ENCODE measurements at regions not wholly inside any gene's neighbourhood (a gene's known extent, or its start where the extent isn't known, plus 50 kb on each side); places are given as distances from the start of the nearest gene placed in this dataset.

DNA sequence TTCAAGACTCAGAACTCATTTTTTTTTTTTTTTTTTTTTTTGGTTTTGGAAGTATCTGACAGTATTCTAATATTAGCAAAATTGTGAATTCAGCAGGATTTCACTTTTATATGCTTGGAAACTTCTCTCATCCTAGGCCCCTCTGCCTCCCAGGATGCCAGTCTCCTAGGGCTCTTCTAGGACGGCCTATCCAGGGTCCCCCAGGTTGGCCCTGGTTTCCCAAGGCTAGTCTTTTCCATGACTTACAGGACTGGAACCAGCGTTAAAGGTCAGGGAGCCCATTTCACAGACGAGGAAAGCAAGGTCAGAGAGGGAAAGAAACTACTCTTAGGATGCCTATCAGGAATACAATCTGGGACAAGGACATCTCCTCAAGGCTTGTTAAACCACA is 412.5 kb downstream of the PTPRU start:
- DNase-seq (ENCODE audit: low read depth in 3 of 3, low spot score in 1 of 3), result no peak

DNA sequence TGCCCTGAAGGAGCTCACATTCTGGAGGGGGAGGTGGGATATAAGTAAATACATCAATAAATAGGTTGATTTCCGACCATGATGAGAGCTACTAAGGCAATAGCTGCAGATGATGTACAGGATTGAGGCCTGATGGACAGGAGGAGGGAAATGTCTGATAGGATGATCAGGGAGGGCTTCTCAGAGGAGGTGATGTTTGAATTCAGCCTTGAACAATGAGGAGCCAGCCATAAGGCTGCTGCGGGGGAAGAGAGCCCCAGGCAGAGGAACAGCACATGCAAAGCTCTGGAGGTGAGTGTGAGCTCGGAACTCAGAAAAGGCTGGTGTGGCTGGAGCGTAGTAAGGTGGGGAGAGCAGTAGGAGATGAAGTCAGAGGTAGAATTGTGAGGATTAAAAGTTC is 411.7 kb downstream of the PTPRU start:
- no peak for DNase-seq (ENCODE audit: low read depth in 3 of 3, low spot score in 1 of 3)

DNA sequence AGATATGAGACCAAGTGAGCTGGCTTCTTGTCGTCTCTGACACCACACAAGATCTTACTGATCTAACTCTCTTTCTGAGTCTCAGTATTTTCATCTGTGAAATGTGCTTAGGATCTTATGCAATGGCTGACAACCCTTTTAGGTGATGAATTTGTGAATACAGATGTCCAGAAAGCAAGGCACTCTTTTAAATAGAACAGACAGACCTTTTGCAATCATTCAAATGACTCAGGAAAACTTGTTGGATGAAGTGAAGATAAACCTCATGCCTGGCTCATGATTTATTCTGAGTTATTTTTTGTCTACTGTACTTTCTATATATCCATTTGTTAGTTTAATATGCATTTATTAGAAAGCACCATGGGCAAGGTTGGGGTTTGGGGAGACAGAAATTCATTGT is 411.3 kb downstream of the PTPRU start:
- no peak for DNase-seq (ENCODE audit: low read depth in 3 of 3, low spot score in 1 of 3)

DNA sequence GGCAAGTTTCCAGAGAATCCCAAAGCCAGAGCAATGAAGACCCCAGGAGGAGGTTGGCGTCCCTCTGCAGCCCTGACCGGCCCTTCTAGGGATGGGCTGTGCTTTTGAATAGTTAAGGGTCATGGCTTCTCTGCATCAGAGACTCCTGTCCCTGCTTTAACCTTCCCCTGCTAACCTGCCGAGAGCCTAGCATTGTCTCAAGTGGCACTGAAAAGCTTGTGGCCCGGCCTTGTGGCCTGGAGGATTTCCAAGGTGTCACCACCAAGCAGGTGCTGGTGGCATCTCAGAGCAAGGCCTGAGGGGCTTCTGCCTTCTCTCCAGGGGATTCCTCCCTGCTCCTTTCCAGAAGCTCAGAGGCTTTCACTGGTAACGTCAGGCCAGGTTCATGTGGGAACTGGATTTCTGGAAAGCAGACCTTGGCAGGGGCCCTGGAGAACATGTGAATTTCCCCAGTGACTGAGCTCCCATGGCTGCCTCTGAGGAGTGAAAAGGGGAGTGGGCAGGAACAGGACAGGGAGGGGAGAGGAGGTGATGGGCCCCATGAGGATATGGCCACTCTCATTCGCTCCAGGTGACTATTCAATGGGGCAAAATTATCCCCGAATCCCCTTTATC is 409.9 kb downstream of the PTPRU start:
- DNase-seq (ENCODE audit: low read depth in 3 of 3, low spot score in 1 of 3), result no peak

DNA sequence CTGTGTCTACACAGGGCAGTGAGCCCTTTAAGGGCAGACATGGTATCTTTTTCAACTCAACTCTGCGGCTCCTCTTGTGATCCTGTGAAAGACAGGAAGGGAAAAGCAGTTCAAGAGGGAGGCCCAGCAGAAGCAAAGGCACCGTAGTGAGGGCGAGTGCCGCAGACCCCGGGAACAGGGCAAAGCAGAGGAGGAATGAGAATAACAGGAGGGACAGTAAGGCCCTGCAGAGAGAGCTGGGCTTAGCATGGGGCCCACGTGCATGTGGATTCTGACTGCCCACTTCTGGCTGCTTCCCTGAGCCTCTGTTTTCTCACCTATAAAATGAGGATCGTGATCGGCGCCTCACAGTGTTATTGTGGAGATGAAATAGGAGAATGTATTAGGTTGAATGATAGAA is 409.3 kb downstream of the PTPRU start:
- DNase-seq (ENCODE audit: low read depth in 3 of 3, low spot score in 1 of 3), result no peak

DNA sequence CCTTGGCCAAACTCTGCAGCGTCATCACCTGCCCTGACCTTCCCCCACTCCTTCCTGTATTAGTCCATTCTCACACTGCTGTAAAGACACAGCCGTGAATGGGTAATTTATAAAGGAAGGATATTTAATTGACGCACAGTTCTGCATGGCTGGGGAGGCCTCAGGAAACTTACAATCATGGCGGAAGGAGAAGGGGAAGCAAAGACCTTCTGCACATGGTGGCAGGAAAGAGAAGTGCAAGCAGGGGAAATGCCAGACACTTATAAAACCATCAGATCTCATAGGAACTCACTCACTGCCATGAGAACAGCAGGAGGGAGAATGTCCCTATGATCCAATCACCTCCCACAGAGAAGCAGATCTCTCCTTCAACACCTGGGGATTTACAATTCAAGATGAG is 408.5 kb downstream of the PTPRU start:
- DNase-seq (ENCODE audit: low read depth in 3 of 3, low spot score in 1 of 3), result no peak

DNA sequence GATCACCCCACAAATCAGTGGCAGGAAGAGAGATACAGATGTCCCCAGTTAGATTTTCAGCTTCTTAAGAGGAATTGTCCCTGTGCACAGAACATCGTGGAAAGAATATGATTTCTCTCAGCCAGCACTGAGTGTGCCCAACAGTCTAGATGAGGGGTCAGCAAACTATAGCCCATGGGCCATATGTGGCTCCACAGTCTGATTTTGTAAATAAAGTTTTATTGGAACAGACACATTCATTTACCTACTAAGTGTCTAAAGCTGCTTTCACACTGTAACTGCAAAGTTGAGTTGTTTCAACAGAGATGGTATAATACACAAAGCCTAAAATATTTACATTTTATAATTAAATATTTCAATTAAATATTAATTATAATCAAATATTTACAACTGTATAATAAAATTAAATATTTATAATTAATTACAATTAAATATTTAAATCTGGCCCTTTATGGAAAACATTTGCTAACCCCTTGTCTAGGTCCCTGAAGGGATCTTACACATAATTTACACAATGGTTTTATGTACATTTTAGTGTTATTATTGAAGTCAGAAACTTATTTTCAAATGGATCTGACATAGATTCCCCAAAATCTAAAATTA is 407.6 kb downstream of the PTPRU start:
- no peak for DNase-seq (ENCODE audit: low read depth in 3 of 3, low spot score in 1 of 3)

DNA sequence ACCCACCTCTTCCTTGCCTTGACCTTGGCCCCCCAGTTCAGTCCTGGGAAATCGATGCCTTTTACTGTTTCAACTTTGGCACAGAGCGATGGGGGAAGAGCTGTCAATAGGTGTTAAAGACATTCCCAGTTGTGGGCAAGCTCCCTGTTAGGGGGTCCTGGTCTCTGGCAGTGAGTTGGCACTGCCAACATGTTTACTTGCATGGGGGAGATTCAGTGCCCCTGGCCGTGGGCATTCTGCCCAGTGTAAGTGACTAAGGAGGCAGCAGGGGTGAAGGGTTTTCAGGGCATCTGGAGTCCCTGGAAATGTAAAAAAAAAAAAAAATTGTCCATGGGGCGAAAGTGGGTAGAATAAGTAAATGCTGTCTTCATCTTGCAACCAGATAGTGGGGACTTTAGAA is 407.0 kb downstream of the PTPRU start:
- DNase-seq (ENCODE audit: low read depth in 3 of 3, low spot score in 1 of 3), result no peak

DNA sequence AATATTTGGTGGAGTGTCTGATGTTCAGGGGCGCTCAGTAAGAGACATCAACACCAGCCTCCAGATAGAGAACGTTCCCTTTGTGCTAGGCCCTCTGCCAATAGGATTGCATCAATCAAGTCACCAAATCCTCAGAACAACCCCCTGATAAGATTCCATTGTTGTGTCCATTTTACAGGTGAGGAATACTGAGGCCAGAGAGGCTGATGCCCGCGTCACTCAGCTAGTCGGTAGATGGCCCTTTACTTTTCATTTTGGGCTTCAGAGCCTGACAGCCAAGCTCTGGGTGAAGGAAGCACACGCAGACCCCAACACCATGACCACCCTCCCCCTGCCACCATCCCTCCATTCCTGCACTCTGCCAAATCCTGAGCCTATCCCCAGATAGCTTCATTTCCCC is 406.2 kb downstream of the PTPRU start:
- no peak for DNase-seq (ENCODE audit: low read depth in 3 of 3, low spot score in 1 of 3)

DNA sequence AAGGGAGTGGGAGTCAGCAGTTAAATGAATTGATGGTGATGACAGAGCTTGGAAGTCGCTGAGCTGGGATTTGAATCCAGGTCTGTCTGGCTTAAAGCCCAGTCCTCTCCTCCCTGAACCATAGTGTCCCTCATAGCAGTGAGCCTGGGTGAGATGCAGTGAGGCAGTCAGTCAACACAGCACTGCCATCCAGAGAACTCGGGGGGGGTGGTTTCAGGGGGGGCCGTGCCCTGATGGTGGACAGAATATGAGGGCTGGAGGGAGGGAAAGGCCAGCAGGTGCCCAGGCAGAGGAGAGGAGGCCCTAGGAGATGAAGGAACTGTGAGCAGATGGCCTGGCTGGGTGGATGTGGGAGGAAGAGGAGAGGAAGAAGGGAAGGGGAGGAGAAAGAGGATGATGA is 405.6 kb downstream of the PTPRU start:
- DNase-seq (ENCODE audit: low read depth in 3 of 3, low spot score in 1 of 3), result no peak

DNA sequence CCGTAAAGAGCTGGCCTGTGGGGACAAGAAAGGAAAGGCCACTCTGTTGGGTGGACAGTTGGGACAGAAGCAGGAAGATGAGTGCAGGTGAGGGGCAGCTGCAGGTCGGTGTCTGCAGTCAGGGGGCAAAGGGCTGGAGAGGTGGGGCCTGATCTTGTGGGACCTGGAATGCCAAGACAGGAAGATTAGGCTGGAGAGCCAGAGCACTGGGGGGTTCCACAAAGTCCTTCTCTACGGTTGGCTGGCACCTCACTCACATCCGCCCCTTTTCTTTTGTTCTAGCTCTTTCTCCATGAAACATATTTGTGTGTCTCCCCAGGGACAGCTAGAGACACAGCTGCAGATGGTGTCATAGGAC is 404.1 kb downstream of the PTPRU start:
- DNase-seq (ENCODE audit: low read depth in 3 of 3, low spot score in 1 of 3), result no peak

DNA sequence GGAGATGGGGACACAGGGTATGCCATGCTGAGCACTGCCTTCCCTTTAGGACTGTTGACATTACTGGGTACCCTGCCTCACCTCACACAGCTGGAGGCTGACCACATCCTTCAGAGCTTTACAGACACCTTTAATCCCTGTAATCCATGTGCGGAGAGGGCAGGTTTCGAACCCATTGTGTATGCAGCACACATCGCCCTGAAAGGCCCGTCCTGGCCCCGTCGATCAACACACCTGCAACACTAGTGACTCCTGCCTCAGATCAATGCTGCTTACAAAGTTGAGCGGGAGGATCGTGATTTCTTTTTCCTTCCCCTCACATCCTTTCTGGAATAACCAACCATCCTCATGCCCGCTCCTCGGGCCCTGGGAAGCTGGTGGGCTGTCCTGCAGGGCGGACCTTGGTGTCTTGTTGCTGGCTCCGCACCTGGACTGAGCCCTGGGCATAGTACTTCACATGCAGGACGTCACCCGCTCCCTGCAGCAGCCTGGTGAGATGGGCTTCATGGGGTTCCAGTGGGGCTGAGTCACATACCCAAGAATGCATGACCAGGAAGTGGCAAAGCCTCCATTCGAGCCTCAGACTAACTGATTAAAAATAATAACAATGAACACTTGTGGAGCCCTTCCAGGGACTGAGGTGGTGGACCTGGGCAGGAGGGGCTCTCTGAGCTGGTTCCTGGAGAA is 403.6 kb downstream of the PTPRU start:
- DNase-seq (ENCODE audit: low read depth in 3 of 3, low spot score in 1 of 3), result no peak

DNA sequence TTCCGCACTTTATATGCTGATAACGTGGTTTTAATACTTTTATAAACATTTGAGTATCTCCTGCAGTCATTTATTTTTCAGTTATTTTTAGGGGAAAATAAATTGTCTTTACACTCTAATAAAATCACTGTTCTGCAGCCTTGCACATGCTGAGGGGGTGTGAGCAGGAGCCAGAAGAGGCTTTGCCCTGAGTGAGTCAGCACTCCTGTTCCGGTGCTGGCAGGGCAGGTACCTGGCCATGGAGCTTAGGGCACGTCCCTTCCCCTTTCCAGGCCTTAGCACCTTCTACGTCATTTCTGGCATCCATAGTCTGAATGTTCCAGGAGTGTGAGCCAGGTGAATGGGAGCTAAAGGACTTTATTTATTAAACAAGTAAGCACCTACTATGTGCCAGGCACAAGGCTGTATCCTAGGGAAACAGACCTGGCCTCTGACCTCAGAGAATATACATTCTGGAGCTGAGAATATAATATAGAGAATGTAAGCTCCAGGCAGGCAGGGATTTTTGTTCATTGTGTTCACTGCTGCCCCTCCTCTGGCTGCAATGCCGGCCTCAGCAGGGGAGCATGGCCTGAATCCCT is 402.9 kb downstream of the PTPRU start:
- no peak for DNase-seq (ENCODE audit: low read depth in 3 of 3, low spot score in 1 of 3)

DNA sequence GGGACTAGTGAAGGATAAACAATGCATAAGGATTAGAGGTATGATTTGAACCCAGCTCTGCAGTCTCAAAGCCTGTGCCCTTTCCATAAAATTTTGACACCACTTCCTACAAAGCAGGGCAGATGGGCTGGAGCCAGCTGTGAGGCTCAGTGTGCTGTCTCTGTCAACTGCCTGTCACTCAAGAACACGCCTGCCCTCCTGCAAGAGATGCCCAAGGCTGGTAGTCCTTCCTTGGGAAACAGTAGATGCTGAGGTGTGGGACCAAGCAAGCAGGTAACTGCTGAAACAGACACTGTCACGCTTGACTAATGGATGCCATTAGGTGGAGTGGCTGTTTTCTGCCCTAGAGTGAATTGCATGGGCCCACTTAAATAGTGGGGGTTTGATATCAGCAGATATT is 402.0 kb downstream of the PTPRU start:
- DNase-seq (ENCODE audit: low read depth in 3 of 3, low spot score in 1 of 3), result no peak

DNA sequence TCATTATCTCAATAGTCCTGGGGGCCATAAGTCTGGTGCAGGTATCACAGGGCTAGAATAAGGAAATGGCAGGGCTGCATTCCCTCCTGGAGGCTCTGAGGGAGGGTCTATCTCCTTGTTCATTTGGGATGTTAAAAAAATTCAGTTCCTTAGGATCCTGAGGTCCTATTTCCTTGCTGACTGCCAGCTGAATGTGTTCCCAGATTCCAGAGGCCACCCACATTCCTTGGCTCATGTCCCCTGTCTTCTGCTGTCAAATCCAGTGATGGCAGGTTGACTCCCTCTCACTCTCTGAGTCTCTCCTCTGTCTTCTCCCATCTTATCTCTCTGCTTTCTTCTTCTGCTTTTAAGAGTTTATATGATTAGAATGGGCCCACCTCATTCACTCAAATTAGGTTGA is 400.6 kb downstream of the PTPRU start:
- no peak for DNase-seq (ENCODE audit: low read depth in 3 of 3, low spot score in 1 of 3)

DNA sequence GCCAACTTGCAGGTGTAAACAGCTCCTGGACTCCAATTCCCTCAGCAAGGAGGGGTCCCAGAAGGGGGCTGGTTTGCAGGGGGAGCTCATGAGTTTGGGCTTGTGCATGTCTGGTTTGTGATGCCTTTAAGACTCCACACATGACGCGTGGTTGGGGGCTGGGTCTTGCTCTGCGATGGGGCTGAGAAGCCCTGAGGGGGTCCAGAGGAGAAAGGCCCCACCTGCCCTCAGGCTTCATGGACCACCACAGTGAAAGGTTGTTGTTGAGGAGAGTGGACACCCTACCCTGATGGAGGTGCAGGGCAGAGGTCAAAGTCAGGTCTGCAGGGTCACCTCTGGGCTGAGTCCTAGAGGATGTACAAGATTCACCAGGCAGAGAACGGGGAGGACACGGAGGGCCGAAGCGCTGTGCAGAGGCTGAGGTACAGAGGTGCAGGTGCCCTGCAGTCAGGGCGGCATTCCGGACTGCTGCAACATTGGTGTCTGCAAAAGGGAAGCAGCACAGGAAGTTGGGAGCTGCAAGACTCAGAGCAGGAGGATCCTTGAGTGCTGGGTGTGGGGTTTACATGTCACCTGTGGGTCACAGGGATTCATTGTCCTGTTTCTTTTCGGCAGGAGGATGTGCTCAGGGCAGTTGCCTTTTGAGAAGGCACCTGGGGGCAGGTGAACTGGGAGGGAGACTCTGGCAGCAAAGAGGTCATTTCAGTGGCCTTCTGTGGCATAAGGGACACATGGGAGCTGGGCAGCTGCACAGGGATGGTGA is 399.4 kb downstream of the PTPRU start:
- no peak for DNase-seq (ENCODE audit: low read depth in 3 of 3, low spot score in 1 of 3)

DNA sequence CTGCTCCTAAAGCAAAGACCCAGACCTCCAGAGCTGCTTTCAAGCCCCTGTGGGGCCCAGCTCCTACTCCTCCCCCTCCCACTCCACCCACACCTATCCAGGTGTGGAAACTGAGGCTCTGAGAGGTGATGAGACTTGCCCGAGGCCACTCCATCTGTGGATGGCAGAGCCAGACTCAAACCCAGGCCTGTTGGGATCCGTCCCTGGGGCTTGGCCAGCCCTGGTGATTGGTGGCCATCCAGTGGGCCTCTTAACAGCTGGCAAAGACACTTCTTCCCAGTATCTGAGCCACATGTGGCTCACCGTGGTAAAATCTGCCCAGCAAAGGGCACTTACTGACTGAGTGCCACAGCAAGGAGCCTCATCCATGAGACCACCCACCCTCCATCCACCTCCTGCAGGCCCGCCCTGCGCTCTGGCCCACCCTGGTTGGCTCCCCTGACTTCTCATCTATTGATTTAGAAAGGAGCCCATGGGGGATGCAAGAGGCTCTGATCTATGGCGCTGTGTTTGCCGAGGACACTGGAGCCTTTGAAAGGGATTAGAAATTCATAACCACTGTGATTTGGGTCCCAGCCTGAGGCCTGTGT is 398.5 kb downstream of the PTPRU start:
- no peak for DNase-seq (ENCODE audit: low read depth in 3 of 3, low spot score in 1 of 3)

DNA sequence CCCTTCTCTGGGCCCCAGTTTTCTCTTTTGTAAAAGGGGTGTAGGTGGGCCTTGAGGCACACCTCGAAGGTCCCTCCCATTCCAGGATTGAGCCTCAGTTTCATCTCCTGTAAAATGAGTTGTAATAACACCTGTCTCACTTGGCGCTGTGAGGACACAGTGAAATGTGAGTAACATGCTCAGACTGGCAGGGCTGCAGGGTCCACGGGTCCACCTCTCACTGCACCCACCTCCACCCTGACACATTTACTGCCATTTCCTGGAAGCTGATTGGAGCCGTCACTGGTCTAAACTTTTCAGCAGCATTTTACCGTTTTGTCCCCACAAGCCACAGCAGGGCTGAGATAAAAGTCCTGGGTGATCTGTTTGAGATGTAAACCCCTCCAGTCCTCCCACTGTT is 398.0 kb downstream of the PTPRU start:
- DNase-seq (ENCODE audit: low read depth in 3 of 3, low spot score in 1 of 3), result no peak

DNA sequence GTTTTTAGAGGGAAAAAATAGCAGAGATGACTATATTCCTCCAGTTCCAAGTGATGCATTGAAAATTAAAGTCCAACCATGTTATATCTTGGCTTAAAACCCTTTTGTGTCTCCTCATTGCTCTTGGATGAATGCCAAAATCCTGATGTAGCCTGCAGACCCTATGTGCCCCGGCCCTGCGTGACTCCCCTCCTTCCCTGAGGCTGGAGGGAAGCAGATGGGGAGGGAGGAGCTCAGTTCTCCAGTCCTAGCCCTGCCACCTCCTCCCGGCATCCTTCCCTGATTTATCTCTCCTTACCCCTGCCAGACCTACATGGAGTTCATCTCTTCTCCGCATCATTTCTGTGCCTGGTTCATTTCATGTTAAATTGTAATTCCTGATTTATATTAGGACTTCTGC is 397.4 kb downstream of the PTPRU start:
- DNase-seq (ENCODE audit: low read depth in 3 of 3, low spot score in 1 of 3), result no peak

DNA sequence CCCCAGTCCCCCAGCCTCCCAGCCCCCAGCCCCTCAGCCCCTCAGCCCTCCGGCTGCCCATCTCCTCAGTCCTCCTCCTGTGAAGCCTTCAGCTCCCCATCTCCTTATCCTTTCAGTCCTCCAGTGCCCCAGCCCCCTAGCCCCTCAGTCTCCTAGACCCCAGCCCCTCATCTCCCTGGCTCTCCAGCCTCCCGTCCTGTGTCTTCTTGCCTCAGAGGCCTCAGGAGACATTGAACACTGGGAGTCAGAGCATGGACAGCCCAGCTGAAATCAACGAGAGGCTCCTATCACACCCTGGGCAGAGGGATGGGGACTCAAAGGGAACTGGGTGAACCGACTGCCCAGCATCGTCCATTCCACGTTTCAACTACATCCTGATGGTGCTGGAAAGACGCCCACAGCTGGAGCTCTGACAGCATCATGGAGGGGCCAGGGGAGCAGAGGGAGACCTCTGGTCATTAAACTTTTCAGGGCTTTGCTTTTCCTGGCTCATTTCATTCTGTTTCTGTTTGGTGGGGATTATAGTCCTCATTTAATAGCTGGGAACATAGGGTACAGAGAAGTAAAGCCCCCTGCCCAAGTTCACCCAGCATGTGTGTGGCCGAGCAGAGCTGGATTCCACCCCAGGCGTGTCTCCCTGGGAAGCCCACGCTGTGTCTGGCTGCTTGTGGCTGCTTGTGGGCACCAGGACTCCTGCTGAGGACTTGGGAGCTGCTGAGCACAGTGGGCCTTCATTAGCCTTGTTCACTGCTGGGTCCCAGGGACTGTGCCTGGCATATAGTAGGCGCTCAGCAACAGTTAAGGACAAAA is 396.7 kb downstream of the PTPRU start:
- no peak for DNase-seq (ENCODE audit: low read depth in 3 of 3, low spot score in 1 of 3)
